Right lung (tissue), 2 donors: ENCODE measurements at regions not wholly inside any gene's neighbourhood (a gene's known extent, or its start where the extent isn't known, plus 50 kb on each side); places are given as distances from the start of the nearest gene placed in this dataset.

Experiments used
- DNase-seq, 2 donors: peaks; one replicate each; pipeline ENCODE4 v3.0.0-alpha.2; 2013

GRCh38 chr1:25036117-25036546 is 106.1 kb upstream of the RUNX3 start:
- no peak for DNase-seq

DNA sequence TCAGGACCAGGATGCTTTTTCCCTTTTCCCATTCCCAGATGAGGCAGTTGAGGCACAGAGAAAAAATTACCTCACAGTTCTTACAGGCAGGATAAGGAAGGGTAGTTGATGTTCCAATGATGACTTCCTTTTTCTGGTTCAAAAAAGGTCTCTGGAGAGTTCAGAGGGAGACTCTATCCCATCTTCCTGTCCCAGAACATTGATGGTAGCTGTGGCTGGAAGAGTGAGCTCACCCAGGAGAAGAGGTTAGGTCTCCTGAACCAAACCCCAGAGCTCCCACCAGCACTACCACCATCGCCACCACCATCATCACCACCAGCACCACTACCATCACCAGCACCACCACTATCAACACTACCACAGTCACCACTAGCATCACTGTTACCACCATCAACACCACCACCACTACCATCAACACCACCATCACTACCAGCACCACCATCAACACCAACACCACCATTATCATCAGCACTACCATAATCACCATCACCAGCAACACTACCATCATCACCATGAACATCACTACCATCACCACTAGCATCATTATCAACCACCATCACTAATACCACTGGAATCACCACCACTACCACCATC is 105.5 kb upstream of the RUNX3 start:
- DNase-seq, result no peak

DNA sequence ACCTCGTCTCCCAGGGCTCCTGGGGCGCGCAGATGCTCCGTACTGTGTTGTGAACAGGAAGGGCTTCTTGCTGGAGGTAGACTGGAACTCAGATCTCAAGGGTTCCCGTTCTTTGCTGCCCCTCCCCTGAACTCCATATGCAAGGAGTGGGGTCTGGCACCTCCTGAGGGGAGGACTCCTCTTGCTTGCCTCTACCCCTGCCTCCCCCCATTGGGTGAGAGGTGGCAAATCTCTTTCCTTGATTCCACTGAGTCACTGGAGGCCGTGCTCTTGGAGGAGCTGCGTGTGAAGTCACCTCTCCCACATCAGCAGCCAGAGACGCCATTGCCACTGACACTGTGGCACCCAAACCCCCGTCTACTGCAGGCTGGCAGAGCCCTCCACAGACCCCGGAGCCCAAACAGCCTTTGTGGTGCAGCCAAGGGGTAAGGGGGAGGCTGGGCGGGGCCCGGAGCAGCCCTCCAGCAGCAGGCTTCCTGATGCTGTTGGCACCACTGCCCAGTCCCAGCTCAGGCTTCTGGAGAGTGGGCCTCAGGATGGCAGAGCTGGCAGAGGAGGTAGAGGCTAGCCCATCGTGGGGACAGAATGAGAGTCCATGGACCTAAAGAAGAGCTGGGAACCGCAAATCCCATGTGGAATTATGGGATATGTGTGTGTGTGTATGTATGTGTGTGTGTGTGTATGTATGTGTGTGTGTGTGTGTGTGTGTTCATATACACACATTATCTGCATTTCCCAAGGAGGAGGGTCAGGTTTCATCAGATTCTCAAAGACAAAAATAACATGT is 104.9 kb upstream of the RUNX3 start:
- DNase-seq, result no peak

DNA sequence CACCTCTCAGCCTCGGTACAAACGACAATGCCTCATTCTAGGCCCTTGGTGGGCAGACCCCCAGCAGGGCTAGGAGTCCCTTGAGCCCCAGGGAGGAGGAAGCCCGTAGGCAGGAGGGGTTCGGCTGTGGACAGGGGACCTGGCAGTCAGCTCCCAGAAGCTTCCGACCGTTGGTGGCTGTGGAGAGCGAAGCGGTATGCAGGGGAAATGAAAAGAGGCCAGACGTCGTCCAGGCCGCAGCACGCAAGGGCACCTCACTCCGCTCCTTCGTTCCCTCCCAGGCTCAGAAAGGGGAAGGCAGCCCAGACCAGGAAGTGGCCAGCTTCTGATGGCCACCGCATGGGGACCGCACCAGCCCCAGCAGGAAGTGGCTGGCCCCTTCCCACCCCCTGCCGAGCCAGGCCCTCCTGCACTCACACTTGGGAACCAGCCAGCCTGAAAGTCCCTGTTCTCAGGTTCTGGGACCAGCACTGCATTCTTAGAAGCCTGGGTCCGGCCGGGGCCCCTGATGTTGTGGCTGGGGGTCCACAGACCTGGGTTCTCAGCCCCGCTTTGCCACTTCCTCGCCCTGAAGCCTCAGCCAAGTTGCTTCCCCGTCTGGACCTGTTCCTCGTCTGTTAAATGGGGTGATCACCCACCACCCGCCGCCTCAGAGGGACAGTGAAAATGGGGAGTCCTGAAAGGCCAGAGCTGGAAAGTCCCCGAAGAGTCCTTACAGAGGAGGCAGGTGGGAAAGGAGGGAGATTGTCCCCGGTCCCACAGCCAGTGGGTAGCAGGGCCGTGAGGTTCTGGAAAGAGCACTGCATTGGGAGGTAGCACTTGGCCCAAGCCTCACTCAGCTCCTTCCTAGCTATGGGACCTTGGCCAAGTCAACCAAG is 104.0 kb upstream of the RUNX3 start:
- DNase-seq, result no peak

GRCh38 chr1:25033030-25033827 is 103.2 kb upstream of the RUNX3 start:
- DNase-seq, result no peak

- DNase-seq, result peak; percentile 53 to 57
Measured at GRCh38 chr1:25031966-25032667, 102.0 kb upstream of the RUNX3 start.

DNA sequence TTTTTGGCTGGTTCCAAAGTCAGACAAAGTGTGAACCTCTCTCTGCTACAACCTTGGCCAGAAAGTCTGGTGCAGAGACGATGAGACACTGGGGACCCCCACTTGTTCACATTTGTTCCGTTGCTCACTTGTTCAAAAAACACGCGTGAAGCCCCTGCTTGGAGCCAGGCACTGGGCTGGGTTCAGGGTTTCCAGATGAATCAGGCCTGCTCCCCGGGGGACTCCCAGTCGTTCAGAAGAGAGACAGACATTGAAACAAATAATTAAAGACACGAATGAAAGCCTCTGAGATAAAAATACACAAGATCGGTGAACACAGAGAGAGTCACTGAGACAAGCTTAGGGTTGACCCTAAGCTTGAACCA is 101.5 kb upstream of the RUNX3 start:
- no peak for DNase-seq

DNA sequence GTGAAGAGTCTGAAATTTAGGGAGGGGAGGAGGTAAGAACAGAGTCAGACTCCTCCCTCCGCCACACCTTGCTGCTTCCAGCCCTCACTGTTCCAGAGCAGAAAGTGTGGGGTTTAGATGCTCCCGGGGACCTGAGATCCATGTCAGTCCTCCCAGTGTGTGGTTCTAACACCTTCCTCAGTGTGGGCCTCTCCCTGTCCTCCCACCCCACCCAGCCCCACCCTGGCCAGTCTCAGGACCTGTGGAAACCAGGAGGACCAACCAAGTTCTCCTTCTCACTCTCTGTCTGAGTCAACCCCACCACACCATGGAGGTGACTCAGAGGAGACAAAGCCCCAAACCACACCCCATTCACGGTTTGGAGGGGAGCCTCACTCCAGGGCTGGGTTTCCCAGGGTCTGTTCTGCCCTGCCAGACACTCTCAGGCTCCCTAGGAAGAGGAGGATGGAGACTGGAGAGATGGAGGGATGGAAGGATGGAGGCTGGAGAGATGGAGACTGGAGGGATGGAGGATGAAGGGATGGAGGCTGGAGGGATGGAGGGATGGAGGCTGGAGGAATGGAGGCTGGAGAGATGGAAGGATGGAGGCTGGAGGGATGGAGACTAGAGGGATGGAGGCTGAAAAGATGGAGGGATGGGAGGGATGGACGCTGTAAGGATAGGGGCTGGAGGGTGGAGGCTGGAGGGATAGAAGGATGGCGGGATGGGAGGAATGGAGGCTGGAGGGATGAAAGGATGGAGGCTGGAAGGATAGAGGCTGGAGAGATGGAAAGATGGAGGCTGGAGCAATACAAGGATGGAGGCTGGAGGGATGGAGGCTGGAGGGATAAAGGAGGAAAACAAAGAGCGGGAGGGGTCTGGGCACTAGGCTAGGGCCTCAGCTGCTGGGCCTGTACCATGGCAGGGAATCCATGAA is 100.9 kb upstream of the RUNX3 start:
- DNase-seq, result no peak

DNA sequence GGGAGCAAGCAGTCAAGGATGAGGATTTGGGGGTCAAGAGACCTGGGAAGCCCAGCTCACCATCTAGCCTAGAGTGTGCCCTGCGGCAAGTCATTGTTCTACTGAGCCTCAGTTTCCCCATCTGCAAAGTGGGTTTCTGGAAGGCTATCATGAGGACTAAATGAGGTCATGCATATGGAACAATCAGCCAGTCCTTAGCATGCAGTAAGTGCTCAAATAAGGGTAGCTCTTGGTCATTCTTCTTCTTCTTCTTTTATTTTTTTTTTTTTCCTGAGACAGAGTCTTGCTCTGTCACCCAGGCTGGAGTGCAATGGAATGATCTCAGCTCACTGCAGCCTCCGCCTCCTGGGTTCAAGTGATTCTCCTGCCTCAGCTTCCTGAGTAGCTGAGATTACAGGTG is 99.9 kb upstream of the RUNX3 start:
- no peak for DNase-seq

DNA sequence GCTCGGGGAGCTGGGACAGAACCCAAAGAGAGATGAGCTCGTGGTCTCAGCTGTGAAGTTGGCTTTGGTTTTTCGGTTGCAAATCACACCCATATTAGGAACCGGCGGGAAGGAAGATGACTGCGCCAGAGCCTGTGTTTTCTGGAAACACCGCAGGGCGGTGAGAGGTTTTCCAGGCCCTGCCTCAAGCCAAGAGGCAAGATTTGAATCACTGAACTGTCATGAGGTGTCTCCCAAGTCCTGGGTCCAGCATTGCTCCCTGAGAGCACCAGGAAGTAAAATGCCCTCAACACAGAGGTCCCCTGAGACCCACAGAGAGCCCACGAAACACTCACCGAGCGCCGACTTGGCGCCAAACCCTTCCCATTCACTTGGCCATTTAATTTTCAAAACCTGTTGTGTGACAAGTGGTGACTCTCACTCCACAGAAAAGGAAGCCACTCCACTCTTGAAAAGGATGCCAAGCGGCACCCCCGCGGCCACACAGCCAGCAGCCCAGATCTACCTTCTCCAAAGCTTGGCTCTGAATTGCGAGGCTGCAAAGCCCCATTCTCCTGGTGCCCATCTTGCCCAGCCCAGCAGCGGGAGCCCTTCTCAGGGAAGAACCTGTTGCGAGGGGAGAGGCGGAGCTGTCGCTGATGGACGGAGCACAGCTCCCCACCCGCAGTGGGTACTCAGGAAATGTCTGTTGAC is 99.0 kb upstream of the RUNX3 start:
- DNase-seq, result no peak

- DNase-seq, result no peak
Measured at GRCh38 chr1:25028587-25028906, 98.5 kb upstream of the RUNX3 start.

GRCh38 chr1:25027822-25028586 is 97.9 kb upstream of the RUNX3 start:
- DNase-seq, result no peak

DNA sequence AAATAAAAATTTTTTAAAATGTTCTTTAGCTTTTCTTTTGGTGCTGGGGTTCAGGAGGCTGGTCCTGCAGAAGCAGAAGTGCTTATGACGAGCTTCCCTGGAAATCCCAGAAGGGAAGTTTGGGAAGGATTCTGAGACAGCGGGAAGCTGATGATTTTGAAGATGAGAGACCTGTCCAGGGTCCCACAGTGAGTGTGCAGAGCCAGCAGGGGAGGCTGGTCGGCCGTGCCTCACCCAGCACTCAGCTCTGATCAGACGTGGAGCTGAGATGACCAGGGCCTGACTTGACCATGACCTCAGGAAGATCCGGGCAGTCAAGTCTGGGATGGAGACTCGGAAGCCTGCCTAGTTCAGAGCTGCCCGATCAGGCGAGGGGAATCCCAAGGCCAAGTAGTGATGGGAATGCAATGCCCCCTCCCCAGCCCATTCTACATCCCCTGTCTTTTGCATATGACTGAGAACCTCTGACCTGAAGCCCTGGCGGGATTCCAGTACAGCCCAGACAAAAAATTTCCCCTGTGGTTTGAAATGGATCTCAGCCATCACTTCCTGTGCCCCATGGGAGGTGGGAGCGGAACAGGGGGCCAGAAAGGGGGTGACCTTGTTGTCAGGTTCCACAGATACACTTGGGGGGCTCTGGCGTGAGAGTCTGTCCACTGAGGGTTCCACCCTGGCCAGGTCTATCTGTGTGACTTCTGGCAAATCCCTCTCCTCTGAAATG is 96.8 kb upstream of the RUNX3 start:
- no peak for DNase-seq

GRCh38 chr1:25026304-25026703 is 96.2 kb upstream of the RUNX3 start:
- no peak for DNase-seq

DNA sequence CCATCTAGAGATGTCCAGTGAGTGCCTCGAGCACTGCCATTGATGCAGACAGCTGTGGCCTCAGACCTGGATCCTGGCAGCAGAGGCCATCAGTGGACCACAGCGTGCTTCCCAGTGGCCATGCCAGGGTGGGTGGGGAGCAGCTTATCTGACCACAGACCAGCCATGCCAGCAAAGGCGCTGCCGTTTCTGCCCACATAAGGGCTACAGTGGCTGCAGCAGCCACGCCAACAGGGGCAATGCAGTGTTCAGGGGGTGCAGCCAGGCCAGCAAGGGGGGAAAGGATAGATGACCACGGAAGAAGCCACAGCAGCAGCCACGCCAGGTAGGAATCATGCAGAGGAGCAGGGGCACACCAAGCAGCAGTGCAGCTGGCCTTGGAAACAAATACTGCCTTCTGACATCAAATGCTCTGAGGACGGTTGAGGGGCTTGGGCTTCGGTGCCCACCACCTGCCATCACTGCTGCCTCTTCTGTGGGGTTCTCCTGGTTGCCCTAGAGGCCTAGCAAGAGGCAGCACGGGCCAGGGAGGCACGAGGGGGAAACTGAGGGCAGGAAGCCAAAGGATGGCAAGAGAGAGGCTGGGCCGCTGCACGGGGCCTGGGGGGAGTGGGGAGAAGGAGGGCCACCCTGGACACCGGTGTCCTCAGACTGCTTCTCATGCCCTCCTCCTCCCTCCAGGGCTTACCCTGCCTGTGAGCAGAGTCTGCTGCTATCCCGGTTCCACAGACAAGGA is 94.7 kb upstream of the RUNX3 start:
- no peak for DNase-seq

GRCh38 chr1:25023826-25024225 is 93.8 kb upstream of the RUNX3 start:
- DNase-seq, result no peak

- no peak for DNase-seq
Measured at GRCh38 chr1:25023190-25023578, 93.1 kb upstream of the RUNX3 start.
